Gastroesophageal sphincter (tissue), 3 donors: ENCODE measurements at regions not wholly inside any gene's neighbourhood (a gene's known extent, or its start where the extent isn't known, plus 50 kb on each side); places are given as distances from the start of the nearest gene placed in this dataset.

ENCODE experiments used
- CTCF ChIP-seq, 4 experiments: fragments of 200-600 bp in 2 of 4; fragments of 450-650 bp in 2 of 4; sonication (generic) in 1 of 4; IDR thresholded peaks; one replicate each; pipeline ENCODE4 v1.5.1; 2017 to 2019; ENCODE audit warnings: antibody characterized with exemption in 4 of 4, mild to moderate bottlenecking in 2 of 4, moderate library complexity in 2 of 4
- EP300 ChIP-seq: sonication (generic); formaldehyde crosslinking; IDR thresholded peaks from one replicate; pipeline ENCODE4 v1.6.1; 2017; ENCODE audit warnings: antibody characterized with exemption, mild to moderate bottlenecking
- POLR2A ChIP-seq, 2 donors: fragments of 450-650 bp; IDR thresholded peaks; one replicate each; pipeline ENCODE4 v1.6.1; 2017; ENCODE audit warnings: antibody characterized with exemption in 2 of 2, mild to moderate bottlenecking in 2 of 2, moderate library complexity in 1 of 2
- POLR2AphosphoS5 ChIP-seq: sonication (generic); formaldehyde crosslinking; IDR thresholded peaks from one replicate; pipeline ENCODE4 v1.6.1; 2017; ENCODE audit warnings: antibody characterized with exemption

GRCh38 chr12:75765170-75766059 lies 254.0 kb upstream of the KRR1 start:
- TF ChIP-seq CTCF (IDR thresholded peaks at IDR 0.05) = no peak
- no peak for TF ChIP-seq POLR2A (IDR thresholded peaks at IDR 0.05)
- no peak for TF ChIP-seq POLR2AphosphoS5
- TF ChIP-seq EP300 = no peak
